Inferior parietal cortex (tissue), 1 donor: ENCODE measurements at regions not wholly inside any gene's neighbourhood (a gene's known extent, or its start where the extent isn't known, plus 50 kb on each side); places are given as distances from the start of the nearest gene placed in this dataset.

Experiments
- DNase-seq: peaks from one replicate; pipeline ENCODE4 v3.0.0-alpha.2; 2016; ENCODE audit errors: extremely low spot score

DNA sequence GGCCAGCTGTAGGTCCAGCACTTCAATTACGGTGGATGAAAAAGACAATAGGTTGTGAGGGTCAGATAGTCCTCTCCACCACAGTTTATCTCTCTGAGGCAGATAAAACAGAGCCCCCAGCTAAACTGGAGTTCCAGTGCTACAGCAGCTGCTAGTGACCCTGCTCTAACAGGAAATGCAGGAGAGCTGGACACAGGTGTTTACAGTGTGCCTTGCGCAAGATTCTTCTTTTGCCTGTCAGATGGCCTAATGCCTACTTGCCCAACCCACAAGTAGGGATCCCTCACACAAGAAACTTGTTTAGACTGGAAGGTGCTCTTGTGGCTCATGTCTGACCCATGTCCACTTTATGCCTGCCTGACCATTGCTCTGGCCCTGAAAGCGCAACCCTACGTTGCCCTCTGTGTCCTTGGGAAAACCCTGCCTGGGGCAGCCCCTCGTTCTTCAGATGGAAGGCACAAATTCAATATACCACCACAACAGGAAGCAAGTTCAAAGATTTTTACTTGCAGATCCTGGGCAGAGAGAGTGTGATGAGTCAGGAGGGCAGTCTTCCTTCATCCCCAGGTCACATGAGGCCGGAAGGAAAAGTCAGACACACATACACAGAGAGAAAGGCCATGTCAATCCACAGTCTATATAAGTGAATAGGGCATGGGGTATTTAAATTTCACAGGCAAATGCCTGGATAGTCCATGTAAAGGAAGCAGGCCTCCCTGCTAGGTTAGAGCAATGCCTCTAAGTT, 105.1 kb upstream of the ADGRL3 start:
- DNase-seq, result no peak

DNA sequence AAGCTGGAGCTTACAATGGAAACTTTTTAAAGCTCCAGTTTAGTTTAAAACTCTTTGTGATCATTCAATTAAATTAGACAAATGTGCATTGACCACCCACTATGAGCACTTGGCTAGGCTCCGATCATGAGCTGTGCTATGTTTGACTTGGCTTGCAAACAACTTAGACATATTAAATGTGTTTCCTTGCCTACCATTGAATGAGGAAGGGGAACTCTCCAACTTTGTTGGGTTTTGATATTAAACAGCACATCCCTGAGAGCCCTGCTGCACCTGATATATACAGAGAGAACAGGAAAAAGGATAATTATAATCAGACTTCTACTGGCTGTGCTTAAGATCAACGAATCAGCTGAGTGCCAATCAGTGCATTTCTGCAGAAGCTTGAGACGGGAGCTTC, 71.4 kb upstream of the ADGRL3 start:
- DNase-seq, result no peak

DNA sequence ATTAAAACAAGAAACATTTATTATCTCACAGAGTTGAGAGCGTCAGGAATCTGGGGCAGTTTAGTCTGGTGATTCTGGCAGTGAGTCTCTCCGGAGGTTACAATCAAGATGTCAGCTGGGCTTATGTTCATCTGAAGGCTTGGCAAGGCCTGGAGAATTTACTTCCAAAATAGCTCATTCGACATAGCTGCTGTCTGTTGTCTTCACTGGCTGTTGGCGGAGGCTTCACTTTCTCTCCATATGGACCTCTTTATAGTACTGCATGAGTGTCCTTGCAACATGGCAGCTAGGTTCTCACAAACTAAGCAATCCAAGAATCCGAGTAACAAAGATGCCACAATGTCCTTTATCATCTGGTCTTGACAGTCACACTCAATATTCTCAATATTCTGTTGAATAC, 70.2 kb upstream of the ADGRL3 start:
- DNase-seq, result no peak

DNA sequence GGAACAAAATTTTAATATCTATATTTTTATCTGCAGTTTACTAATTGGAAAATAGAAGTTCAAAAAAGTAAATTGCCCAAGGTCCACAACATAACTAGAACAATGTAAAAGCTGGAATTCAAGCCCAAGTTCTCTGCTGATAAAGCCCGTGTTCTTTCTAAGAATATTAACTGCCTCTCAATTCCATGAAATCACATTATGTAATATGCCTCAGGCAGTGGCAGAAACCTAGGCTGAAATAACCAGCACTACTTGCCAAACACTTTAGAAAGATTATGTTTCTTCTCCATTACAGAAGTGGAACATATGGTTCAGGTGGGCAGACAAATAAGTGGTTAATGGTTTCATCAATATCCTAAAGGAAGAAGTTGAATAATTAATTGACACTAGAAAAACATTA, 56.7 kb upstream of the ADGRL3 start:
- no peak for DNase-seq

DNA sequence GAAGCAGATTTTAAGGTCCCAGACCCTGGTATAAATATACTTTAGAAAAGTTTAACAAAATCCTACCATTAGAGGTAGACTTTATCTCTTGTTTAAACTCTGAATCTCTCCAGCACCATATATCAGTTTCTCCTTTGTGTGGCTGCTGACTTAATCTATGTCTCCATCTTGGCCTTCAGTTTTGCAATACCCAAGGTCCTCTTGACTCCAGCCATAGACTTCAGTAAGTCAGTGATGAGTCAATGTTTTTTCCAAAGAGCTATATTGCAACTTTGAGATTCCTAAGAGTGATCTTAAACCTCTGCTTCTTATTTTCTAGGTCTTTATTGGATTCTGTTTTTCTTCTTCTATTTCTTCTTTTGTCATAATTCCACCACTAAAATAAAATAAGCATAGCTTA, 50.8 kb upstream of the ADGRL3 start:
- no peak for DNase-seq
